ENCODE measurements at regions not wholly inside any gene's neighbourhood (a gene's known extent, or its start where the extent isn't known, plus 50 kb on each side); places are given as distances from the start of the nearest gene placed in this dataset.

- DNase-seq: no peak
Measured at GRCh38 chr2:188142636-188143295, 148.9 kb upstream of the GULP1 start.

- no peak for DNase-seq
Measured at GRCh38 chr2:188145885-188146284, 145.8 kb upstream of the GULP1 start.

GRCh38 chr2:188146888-188147287 is 144.8 kb upstream of the GULP1 start:
- no peak for DNase-seq

- no peak for DNase-seq
Measured at GRCh38 chr2:188151670-188152069, 140.0 kb upstream of the GULP1 start.

GRCh38 chr2:188158337-188159100 is 133.2 kb upstream of the GULP1 start:
- no peak for DNase-seq

- DNase-seq: no peak
Measured at GRCh38 chr2:188159484-188159883, 132.2 kb upstream of the GULP1 start.

DNA sequence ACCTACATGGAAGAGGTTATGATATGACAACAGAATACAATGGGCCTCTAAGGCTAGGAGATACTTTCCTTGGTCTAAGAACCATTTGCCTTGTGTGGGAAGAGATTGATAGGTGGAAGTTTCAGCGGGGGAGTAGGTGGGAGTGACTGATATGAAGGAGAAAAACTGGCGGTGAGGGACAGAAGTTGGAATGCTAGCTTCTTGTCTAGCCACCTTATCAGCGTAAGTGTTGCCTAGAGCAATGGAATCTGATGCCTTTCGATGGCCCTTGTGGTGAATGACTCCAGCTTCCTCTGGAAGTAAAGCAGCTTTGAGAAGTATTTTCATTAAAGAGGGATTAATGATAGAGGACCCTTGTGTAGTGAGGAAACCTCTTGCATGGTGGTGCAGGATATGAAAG is 121.3 kb upstream of the GULP1 start:
- no peak for DNase-seq

GRCh38 chr2:188176620-188177019 is 115.1 kb upstream of the GULP1 start:
- no peak for DNase-seq

- DNase-seq: no peak
Measured at GRCh38 chr2:188181067-188181838, 110.4 kb upstream of the GULP1 start.

- DNase-seq: no peak
Measured at GRCh38 chr2:188181884-188182283, 109.8 kb upstream of the GULP1 start.

DNA sequence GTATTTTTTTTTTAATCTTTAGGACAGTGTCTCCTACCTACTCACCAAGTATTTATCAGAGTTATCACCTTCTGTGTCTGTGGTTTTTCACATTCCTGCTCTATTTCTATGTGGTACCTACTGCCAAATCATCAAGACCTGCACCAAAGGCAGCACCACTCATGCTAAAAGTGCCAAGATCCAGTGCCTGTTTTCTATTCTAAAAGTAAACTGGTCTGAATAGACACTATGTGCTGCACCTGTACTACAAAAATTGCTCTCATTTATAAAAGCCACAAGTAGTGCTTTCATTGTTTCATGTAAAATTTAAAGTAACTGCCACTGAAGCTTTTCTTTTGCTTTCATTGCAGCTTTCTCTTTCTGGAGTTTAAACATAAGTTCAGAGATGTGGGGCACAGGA is 103.9 kb upstream of the GULP1 start:
- DNase-seq: no peak

- no peak for DNase-seq
Measured at GRCh38 chr2:188189356-188189755, 102.3 kb upstream of the GULP1 start.

- DNase-seq: no peak
Measured at GRCh38 chr2:188193230-188193629, 98.4 kb upstream of the GULP1 start.

GRCh38 chr2:188196343-188197008 is 95.2 kb upstream of the GULP1 start:
- no peak for DNase-seq

GRCh38 chr2:188199716-188200128 is 92.0 kb upstream of the GULP1 start:
- DNase-seq: no peak

GRCh38 chr2:188201639-188202038 is 90.0 kb upstream of the GULP1 start:
- no peak for DNase-seq

DNA sequence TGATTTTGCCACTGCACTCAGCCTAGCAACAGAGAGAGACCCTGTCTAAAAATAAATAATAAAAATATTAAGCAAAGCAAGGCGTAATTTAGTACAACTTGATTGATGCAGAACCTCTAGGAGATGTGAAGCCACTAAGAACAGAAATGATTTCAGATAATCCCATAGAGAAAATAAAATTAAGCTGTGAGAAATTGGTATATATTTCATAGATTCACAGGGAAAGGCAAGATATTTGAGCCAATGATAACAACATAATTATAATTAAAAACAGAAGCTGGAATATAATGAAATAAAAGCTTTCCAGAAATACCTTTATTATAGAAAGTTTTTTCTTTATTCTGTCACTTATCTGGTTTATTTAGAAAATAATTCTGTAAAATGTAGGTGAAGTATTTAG is 88.9 kb upstream of the GULP1 start:
- no peak for DNase-seq

- DNase-seq: no peak
Measured at GRCh38 chr2:188203776-188204175, 87.9 kb upstream of the GULP1 start.

- DNase-seq: peak; percentile 14
Measured at GRCh38 chr2:188204824-188205223, 86.8 kb upstream of the GULP1 start.

- no peak for DNase-seq
Measured at GRCh38 chr2:188207554-188207953, 84.1 kb upstream of the GULP1 start.

- DNase-seq: no peak
Measured at GRCh38 chr2:188209218-188209617, 82.5 kb upstream of the GULP1 start.

DNA sequence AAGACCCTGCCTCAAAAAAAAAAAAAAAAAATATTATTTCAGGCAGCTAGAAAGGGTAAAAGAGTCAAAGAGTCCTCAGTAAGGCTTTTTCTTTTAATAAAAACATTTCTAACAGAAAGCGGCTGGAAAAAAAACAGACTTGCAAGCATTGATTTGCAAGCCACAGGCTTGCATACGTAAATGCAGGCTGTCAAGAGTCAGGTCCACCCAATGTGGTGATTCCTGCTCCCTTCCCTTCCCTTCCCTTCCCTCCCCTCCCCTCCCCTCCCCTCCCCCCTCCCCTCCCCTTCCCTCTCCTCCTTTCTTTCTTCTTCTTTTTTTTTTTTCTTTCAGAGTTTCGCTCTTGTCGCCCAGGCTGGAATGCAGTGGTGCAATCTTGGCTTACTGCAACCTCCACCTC is 74.4 kb upstream of the GULP1 start:
- DNase-seq: no peak

GRCh38 chr2:188219541-188219940 is 72.1 kb upstream of the GULP1 start:
- no peak for DNase-seq

Data from left kidney (tissue), 1 donor.